ENCODE measurements at regions not wholly inside any gene's neighbourhood (a gene's known extent, or its start where the extent isn't known, plus 50 kb on each side); places are given as distances from the start of the nearest gene placed in this dataset.

DNA sequence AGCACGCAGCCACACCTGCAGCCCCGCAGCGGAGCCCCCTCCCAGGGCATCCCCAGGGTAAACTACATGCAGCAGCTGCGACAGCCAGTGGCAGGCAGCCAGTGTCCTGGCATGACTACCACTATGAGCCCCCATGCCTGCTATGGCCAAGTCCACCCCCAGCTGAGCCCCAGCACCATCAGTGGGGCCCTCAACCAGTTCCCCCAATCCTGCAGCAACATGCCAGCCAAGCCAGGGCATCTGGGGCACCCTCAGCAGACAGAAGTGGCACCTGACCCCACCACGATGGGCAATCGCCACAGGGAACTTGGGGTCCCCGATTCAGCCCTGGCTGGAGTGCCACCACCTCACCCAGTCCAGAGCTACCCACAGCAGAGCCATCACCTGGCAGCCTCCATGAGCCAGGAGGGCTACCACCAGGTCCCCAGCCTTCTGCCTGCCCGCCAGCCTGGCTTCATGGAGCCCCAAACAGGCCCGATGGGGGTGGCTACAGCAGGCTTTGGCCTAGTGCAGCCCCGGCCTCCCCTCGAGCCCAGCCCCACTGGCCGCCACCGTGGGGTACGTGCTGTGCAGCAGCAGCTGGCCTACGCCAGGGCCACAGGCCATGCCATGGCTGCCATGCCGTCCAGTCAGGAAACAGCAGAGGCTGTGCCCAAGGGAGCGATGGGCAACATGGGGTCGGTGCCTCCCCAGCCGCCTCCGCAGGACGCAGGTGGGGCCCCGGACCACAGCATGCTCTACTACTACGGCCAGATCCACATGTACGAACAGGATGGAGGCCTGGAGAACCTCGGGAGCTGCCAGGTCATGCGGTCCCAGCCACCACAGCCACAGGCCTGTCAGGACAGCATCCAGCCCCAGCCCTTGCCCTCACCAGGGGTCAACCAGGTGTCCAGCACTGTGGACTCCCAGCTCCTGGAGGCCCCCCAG lies 254.1 kb downstream of the GLI2 start:
- dilution Hi-C loops (cut with MboI; ENCODE audit: extremely low pct_ligation_motif_present, low sequenced_read_pairs) = no loop called here
- intact Hi-C loops (cut with micrococcal nuclease) = no loop called here
- TF ChIP-seq POLR2A (IDR thresholded peaks at IDR 0.05; ENCODE audit: low read depth, low read length) (no peak), POLR2AphosphoS5 (IDR thresholded peaks at IDR 0.05; ENCODE audit: insufficient read depth, low read depth, low read length) (no peak), EZH2 (IDR thresholded peaks at IDR 0.05; ENCODE audit: borderline replicate concordance, low read depth, low read length, severe bottlenecking) (no peak), GATA2 (IDR thresholded peaks at IDR 0.05; ENCODE audit: insufficient read depth, insufficient read length, low read depth, low read length) (no peak), FOS (IDR thresholded peaks at IDR 0.05; ENCODE audit: borderline replicate concordance, insufficient read depth, low read length) (no peak), JUN (IDR thresholded peaks at IDR 0.05; ENCODE audit: borderline replicate concordance, insufficient read depth, insufficient read length, low read depth) (no peak)
- TF ChIP-seq, protein P1, sequence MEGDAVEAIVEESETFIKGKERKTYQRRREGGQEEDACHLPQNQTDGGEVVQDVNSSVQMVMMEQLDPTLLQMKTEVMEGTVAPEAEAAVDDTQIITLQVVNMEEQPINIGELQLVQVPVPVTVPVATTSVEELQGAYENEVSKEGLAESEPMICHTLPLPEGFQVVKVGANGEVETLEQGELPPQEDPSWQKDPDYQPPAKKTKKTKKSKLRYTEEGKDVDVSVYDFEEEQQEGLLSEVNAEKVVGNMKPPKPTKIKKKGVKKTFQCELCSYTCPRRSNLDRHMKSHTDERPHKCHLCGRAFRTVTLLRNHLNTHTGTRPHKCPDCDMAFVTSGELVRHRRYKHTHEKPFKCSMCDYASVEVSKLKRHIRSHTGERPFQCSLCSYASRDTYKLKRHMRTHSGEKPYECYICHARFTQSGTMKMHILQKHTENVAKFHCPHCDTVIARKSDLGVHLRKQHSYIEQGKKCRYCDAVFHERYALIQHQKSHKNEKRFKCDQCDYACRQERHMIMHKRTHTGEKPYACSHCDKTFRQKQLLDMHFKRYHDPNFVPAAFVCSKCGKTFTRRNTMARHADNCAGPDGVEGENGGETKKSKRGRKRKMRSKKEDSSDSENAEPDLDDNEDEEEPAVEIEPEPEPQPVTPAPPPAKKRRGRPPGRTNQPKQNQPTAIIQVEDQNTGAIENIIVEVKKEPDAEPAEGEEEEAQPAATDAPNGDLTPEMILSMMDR (IDR thresholded peaks at IDR 0.05; ENCODE audit: extremely low read depth in 1 of 2, insufficient read depth in 1 of 2, low read depth in 1 of 2, low read length in 2 of 2) = no peak
- ChIA-PET POLR2A (no interaction called here), CTCF (no interaction called here)
- no peaks in the 10 kb centered on the region for H3K9me1 ChIP-seq (replicated peaks; ENCODE audit: control insufficient read depth, extremely low read depth, insufficient read depth, low read length)
- H3K4me2 ChIP-seq (ENCODE audit: insufficient read depth, low read length) = no peak overlapping the region
- H3K27me3 ChIP-seq (ENCODE audit: control insufficient read depth in 2 of 2, insufficient read depth in 2 of 2, low read length in 2 of 2) = no peaks in the 10 kb centered on the region
- no peak overlapping the region for H3K9ac ChIP-seq (replicated peaks; ENCODE audit: extremely low read depth, insufficient read depth, low read length)
- no peaks in the 10 kb centered on the region for H3K4me1 ChIP-seq (ENCODE audit: control insufficient read depth, extremely low read depth, insufficient read depth, low read length)
- H3K36me3 ChIP-seq (ENCODE audit: control insufficient read depth in 2 of 2, extremely low read depth in 1 of 2, insufficient read depth in 2 of 2, low read length in 2 of 2) = no peaks in the 10 kb centered on the region
- FAIRE-seq = no peak
- H4K20me1 ChIP-seq (replicated peaks; ENCODE audit: control insufficient read depth, extremely low read depth, insufficient read depth, low read length) = no peaks in the 10 kb centered on the region
- no peak overlapping the region for H3K27ac ChIP-seq (ENCODE audit: insufficient read depth, low read depth, low read length)
- no peaks in the 10 kb centered on the region for H3K79me2 ChIP-seq (ENCODE audit: control insufficient read depth, insufficient read depth, low read length)
- no peak overlapping the region for H3K4me3 ChIP-seq (replicated peaks in 1 of 3; ENCODE audit: insufficient read depth in 1 of 3, low read depth in 1 of 3, low read length in 3 of 3)
- BruUV-seq (replicated peaks) = no TSS peak
- no peak for DNase-seq (ENCODE audit: low read depth, low spot score)
- H2AFZ ChIP-seq (ENCODE audit: low read depth, low read length) = no peak overlapping the region
- no peaks in the 10 kb centered on the region for H3K9me3 ChIP-seq (replicated peaks; ENCODE audit: control insufficient read depth, insufficient read depth, low read length)
